A204.1 (cell line): ENCODE measurements at regions not wholly inside any gene's neighbourhood (a gene's known extent, or its start where the extent isn't known, plus 50 kb on each side); places are given as distances from the start of the nearest gene placed in this dataset.

Experiments used
- FAIRE-seq: peaks from 2 replicates; lab custom pipeline; 2012; peaks lifted over from hg19 to GRCh38; lab: Jason Lieb, UNC

DNA sequence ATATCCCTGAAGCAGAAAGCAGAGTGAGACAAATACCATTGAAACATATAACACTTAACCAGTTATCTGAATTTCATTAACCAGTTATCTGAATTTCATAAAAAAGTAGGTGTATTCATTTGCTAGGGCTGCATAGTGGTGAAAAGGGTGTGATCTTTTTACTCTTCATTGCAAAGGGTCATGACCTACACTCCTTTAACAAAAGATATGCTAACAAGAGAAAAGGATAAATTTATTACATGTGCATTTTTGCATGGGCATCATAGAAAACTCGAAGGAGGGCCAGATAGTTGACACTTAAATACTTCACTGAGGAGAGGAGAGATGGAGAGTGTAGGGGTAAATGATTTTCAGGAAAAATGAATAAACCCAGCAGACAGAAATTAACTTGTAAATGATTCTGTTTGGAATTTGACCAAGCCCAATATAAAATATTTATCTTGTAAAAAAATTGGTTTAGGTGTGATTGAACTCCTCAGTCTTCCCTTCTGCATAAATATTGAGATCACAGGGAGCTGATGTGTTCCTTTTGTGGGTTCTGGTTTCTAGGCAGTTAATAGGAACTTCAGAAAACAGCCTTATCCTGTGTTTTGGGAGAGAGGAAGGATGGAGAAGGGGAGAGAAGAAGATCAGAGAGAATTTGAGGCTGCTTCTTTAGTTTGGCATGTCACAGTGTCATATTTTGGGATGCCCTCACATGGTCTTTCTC lies 372.5 kb upstream of the SYT4 start:
- no peak for FAIRE-seq

DNA sequence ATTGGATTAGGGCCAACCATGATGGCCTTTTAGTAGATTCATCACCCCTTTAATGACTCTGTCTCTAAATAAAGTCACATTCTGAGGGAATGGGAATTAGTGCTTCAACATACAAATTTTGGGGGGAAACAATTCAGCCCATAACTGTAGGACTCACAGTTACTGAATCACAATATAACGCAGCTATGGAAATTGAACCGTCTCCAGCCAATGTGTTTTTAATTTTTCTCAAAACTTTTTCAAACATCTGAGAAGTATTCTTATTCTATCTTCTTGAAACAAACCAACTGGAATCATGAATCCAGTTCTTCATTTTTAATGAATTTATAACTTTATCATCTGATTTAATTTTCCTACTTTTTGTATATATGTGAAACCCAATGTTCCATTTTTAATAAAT lies 373.1 kb upstream of the SYT4 start:
- no peak for FAIRE-seq

DNA sequence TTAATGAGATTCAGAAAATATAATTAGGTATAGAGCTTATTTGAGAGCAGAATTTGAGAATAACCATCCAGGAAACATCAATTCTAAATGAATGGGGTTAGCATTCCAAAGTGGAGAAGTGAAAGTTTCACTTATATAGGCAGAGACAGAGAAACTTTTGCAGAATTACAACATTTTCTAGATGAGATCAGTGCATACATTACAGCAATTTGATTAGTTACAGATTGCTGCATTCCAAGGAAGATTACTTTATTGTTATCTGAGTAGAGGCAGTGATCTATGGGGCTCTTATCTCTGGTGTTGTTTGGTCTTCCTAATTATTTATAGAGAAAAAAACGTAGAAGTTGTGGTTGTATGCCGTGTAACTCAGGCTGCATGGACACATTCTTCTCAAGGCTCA lies 373.8 kb upstream of the SYT4 start:
- FAIRE-seq, result no peak

DNA sequence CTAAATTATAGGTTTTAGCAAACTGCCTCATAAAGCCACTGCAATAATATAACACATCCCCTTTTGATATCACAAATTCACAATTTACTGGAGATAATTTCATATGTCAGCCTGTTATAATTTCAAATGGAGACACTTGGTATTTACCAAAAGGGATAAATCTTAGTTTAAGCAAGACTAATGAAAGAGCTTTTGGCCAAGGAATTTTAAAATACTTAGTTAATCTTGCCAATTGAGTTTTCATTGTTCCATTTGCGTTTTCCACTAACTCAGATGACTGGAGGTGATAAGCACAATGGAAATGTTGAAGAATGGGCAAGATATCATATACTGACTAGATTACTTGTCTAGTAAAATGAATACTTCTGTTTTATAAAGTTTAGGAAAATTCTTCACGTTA lies 379.3 kb upstream of the SYT4 start:
- no peak for FAIRE-seq

DNA sequence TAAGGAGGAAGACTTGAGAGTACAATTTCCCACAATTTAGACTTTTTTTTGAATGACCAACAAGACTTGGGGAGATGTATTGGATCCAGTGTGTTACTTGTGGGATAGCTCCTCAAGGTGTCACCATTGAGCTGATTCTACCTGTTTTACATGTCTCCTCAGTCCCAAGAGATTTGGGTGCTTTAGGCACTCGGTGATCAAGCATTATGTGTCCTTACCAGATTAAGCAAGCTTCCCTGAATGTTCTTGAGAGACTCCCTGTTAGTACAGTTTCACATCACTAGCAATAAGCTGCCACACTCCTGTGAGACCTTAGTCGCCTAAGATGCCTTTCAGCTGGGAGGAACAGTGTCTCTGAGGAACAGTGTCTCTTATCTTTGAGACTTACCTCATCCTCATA lies 384.3 kb upstream of the SYT4 start:
- no peak for FAIRE-seq

DNA sequence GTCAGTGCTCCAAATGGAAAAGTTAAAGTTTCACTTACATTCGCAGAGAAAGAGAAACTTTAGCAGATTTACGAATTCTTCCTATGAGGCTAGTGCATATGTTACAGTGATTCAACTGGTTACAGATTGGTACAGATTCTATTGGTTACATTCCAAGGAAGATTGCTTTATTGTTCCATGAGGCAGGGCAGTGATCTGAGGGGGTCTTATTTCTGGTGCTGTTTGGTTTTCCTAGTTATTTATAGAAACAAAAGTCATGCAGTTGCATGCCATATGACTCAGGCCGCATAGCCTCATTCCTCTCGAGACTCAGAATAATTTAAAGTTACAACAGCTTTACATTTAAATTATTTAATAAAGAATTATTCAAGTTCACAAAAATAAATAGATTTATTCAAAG lies 385.4 kb upstream of the SYT4 start:
- FAIRE-seq, result no peak

DNA sequence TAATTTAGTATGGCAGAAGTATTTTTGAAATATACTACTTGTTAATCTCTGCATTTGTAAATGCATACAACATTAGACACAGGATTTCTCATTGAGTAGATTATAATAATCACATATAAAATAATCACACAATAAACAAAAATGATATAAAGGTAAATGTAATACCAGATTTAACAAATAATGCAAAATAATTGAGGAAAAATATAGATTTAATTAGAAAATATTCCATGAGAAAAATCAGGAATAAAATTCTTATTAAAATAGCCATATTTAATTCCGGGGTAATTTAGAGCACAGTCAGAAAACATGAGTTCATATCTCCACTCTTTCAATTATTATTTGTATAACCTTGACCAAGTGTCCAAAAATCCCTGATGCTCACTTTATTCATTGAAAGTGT lies 385.9 kb upstream of the SYT4 start:
- FAIRE-seq, result no peak

DNA sequence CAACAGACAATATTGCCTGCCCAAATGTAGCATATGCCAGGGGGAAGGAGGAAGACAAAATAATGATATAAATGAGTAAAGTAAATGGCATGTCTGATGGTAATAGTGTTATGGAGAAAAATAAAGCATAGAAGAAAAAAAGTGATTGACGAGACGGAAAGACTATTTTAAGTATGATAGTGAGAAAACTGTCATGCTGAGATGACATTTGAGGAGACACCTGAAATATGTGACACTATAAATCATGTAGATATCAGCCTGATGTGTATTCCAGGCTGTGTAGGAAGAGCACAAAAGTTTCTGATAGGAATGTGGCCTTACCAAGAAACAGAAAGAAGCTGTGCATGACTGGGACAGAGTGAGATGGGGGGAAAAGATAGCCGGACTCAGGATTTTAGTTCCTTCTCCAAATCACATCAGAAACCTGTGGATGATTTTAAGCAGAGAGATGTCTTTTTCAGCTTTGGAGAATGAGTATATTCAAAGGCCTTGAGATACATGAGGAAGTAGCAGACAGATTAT lies 387.3 kb upstream of the SYT4 start:
- no peak for FAIRE-seq

DNA sequence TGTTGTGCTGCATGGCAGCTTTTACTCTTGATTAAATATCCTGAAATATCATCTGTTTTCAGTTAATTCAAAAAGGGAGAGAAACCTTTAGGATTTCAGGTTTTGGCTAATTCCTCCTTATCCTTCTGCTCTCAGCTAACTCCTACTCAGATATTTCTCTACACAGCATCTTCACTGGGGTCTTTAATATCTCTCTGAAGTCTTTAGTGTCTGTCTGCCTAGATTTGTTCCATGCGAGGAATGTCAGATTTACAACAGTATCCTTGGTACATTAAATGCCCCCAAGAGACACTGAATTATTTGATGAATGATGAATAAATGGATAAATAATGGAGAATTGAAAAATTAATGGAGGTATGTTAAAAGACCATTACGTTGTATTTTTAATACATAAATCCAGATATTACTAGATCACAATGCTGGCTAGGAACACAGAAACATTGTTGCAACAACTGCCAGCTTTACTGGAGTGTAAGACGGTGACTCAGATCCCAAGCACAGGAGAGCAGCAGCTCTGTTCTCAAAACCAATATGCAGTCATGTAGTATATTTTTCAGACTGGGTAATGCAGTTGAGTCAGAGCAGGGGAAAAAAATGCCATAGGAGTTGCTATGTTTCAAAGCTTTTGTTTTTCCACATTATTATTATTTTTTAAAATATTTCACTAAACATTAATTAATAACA lies 388.0 kb upstream of the SYT4 start:
- FAIRE-seq, result no peak

DNA sequence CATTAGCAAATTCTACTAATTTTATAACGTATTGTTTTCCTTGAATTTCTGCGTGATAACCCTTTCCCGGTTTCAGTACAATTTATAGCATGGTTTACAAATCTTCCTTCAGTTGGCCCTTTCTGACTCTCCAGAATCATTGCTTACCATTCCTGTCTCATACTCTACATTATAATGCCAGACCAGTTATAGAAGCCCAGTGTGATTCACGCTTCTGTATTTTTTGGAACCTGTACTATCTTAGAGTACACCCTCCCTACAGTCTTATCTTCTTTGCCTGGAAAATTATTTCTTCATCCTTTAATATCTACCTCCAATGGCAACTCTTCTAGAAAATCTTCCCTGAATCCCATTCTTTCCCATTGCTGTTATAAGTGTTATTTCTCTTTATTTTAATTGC lies 391.6 kb upstream of the SYT4 start:
- FAIRE-seq, result no peak

DNA sequence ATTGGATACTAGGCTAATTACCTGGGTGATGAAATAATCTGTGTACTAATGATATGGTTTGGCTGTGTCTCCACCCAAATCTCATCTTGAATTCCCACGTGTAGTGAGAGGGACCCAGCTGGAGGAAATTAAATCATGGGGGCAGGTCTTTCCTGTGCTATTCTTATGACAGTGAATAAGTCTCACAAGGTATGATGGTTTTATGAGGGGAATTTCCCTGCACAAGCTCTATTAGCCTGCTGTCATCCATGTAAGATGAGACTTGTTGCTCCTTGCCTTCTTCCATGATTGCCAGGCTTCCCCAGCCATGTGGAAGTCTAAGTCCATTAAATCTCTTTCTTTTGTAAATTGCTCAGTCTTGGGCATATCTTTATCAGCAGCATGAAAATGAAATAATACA lies 394.1 kb upstream of the SYT4 start:
- FAIRE-seq, result no peak

DNA sequence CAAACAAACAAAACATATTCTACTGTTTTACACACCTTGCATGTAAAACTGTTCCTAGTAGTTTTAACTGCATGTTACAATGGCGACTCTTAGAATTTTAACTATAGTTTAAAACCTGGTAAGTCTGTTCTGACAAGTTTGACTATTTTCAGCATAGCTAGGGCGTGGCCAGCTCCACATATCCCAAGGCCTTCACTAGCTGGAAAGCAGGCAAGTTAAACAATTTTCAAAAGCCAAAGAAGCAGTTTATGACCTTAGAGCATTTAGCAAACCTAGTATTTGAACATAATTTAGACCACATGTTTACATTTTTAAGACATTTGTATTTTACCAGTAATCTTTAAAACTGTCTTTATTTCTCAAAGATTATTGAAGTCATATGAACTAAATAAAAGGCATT lies 402.8 kb upstream of the SYT4 start:
- FAIRE-seq, result peak; percentile 25

DNA sequence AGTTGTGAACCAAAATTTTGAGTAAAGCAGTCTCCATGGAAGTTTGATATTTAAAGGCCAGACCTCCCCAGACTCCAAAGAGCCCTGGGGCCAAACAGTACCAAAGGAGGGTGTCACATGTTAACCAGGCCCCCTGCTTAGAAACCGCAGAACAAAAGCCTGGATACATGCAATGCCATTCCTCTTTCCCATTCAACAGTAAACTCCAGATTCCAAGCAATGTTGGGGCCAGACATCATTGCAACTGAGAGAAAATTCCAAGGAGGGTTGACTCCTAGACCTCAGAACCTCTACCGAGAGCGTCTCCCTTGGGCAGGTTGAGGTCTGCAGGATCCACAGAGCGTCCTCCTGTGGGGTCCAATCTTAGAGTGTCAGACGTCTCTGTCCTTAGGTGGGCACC lies 404.4 kb upstream of the SYT4 start:
- FAIRE-seq, result no peak

DNA sequence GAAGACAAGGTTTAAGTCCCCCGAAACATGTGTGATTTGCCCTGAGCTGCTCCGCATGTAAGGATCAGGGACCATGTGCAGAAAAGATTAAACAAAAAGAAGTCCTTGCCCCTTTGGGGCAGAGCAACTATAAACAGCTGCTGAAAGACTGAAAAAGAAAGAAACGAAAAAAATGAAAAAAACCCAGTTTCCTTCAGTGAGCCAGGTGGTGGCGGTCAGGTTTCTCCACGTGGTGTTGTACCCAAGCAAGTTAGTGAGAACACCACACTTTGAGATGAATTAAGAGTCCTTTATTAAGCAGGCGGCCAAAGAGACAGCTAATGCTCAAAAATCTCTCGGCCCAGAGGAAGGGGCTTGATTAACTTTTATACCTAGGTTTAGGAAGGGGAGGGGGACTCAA lies 404.9 kb upstream of the SYT4 start:
- no peak for FAIRE-seq

DNA sequence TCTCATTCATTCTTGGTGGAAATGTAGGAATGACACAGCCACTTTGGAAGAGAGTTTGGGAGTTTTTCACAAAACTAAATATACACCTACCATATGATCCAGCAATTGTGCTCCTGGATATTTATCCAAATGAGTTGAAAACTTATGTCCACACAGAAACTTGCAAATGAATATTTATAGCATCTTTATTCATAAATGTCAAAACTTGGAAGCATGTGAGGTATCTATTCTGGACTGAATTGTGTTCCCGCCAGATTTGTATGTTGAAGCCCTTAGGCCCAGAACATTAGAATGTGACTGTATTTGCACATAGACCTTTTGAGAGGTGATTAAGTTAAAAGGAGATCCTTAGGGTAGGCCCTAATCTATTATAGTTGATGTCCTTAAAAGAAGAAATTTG lies 409.4 kb upstream of the SYT4 start:
- no peak for FAIRE-seq

DNA sequence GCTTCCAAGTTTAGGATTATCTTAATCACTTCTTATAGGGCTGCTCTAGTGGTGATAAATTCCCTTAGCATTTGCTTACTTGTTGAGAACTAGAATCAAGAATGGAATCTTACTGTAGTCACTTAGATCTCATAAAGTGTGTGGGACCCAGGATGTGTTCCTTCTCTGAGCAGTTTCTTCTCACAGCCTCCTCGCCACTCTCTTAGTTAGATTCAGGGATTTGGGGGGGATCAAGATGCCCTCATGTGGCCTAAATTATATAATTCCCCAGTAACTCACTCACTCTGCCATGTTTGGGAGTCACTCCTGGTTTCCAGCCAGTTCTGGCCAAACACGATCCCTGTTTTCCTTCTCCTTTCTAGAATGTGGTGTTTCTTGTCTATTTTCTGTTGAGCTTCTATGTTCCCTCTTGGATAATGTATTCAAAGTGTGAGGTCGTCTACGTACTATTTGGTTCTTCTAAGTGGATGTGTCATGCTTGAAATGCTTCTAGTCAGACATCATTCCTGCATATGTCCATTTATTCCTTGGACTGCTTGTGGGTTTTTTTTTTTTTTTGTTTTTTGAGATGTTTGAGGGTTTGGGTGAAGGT lies 414.9 kb upstream of the SYT4 start:
- FAIRE-seq, result no peak

DNA sequence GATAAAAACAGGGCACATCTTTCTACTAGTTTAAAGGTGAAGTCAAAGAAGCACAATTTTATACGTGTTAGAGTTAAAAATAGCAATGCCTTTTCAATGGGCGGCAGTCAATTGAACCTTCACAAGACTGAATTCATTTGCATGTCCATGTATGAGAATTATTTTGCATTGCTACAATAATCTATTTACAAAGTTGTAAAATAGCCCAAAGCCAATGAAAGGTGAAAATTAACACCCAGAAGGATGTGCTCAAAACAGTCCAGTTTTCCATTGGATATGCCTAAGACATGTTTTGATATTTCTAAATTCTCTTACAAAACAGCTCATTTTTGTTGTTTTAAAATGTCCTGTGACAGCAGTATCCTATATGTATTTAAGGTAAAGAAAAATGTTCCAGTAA lies 425.1 kb upstream of the SYT4 start:
- no peak for FAIRE-seq

DNA sequence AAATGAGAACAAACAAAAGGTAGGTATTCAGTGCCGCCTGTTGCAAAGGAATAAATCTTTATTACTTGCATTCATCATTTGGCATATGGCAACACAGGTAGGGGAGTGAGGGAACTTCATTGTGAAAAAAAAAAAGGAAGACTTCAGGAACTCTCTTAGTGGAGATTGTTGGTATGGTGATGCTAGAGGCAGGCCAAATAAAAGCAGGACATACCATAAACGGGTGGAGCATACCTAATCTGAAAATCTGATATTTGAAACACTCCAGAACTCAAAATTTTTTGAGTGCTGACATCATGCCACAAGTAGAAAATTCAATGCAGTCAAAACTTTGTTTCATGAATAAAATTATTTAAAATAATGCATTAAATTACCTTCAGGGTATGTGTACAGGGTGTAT lies 425.8 kb upstream of the SYT4 start:
- FAIRE-seq, result no peak

DNA sequence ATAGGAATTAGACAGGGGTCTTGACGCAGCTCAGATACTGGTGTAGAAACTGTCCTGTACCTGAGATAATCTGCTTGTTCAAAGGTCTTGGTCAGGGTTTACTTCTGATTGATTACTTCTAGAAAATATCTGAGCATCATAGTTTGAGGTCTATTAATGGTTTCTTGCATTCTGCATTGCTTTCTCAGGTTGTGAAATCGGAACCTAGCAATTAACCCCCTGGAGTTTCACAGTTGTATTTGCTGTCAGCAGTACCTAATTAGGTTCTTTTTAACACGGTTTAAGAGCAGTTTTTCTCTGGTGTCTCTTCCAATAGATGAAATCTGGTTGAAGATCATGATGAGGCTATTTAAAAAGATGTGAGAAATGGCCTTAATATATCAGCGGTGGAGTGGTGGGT lies 428.6 kb upstream of the SYT4 start:
- no peak for FAIRE-seq

DNA sequence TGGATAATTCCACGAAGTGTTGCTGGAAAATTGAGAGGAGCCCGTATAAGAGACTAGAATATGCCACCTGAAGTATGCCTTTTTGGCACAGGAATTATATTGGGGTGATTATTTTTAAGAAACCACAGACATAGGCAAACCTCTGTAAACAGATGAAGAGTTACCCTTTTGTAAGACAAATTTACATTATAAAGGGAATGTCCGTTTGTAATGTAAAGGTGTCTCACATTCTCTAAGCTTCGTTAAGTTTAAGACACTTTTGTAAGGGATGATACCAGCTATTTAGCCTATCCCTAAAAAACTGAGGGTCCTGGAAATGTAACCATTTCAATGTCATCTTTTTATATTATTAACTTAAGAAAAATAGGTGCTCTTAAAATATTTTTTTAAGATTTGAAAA lies 432.8 kb upstream of the SYT4 start:
- no peak for FAIRE-seq

DNA sequence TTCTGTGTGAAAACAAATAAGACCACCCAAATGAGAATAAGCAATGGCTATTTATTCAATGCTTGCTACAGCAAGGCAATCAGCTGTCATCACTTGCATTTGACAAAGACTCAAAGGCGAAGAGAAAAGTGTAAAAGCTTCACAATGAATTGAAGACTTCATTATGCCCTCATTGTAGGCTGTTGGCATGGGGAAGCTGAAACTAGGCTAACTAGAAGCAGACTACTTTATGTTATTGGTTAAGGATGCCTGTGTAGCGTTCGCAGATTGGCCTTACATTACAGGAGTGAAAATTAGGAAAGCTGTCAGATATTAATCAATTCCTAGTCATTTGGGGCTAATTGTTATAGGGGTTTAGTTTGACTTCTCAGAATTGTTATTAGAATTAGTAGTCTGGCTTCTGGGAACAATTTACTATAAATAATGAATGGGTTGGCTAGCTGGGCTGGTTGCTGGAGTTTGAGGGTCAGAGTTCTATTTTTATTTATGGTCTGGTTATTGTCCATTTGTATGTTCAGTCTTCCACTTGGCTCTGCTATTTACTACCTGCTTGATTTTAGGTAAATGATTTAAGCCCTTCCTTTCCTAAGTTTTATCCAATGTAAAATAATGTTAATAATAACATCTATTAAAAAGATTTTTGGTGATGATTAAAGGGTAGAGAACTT lies 437.2 kb upstream of the SYT4 start:
- FAIRE-seq, result no peak

DNA sequence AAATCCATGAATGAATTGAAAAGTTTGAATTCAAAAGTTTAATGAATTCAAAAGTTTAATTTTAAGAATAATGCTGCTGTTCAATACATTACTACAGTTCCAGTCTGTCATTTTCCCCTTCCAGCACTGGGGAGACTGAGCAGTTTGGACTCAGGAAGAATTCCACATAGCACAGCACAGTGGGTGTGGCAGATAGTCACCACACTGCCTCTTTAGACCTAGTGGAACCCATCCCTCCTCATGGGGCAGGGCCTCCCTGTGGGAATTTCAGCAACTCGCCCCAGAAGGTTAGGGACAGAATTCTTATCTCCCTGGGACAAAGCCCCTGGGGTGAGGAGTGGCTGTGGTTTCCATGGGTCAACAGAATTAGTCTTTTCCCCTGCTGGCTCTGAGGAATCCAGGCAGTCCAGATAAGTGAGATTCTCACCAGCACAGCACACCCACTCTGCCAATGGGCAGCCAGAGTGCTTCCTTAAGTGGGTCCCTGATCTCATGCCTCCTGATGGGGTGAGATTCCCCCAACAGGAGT lies 442.0 kb upstream of the SYT4 start:
- no peak for FAIRE-seq

DNA sequence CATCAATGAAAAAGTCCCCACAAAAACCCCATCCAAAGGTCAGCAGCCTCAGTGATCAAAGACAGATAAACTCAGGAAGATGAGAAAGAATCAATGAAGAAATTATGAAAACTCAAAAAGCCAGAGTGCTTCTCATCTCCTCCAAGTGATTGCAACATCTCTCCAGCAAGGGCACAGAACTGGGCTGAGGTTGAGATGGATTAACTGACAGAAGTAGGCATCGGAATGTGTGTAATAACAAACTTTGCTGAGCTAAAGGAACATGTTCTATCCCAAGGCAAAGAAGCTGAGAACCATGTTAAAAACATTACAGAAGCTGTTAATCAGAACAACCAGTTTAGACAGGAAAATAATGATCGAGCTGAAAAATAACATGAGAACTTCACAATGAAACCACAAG lies 442.8 kb upstream of the SYT4 start:
- FAIRE-seq, result no peak
